ENCODE measurements at regions not wholly inside any gene's neighbourhood (a gene's known extent, or its start where the extent isn't known, plus 50 kb on each side); places are given as distances from the start of the nearest gene placed in this dataset.

DNA sequence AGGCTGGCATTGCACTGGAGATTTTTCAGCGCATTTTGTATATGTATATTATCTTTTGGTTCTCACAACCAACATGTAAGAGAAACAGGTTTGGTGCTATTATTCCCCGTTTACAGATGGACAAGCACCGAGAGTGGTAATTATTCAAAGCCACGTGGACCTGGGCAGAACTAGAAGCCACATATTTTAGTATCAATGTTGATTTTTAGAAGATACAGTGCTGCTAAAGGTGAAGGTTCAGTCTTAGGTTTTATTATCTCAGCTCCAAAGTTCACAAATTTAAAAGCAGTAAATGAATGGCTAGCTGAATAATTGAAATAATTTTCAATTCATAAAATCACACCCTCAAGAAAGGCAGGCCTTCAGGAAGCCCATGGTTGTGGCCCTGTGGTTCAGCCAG, 400.6 kb upstream of the ID2 start:
- no peak overlapping the region for H3K4me3 Mint-ChIP-seq (ENCODE audit: unreplicated experiment)
- Histone ChIP-seq H3K4me3 (ENCODE audit: low read depth, low read length) (no peak overlapping the region), H3K36me3 (ENCODE audit: control insufficient read depth, insufficient read depth, low read length) (no peaks in the 10 kb centered on the region), H3K27me3 (replicated peaks; ENCODE audit: control insufficient read depth, insufficient read depth, low read length) (no peaks in the 10 kb centered on the region; the same call in 1 of the 2 replicates), H3K4me1 (0 out of 2 replicates have a peak, but pooled peaks cover 3% of the 10 kb centered on the region), H3K9me3 (no peaks in the 10 kb centered on the region)
- ChIA-PET CTCF (interaction anchor here (0.6 kb wide), 1 partner anchor 162 kb away, joined by 5 read pairs; no protein-coding TSS in a partner anchor), POLR2A (no interaction called here)
- DNase-seq, result no peak
- H3K27ac Mint-ChIP-seq (ENCODE audit: unreplicated experiment), result no peak overlapping the region
- H3K4me1 Mint-ChIP-seq (ENCODE audit: low read depth, unreplicated experiment), result peaks cover 7% of the 10 kb centered on the region
- H3K27me3 Mint-ChIP-seq (ENCODE audit: insufficient read depth, unreplicated experiment), result no peaks in the 10 kb centered on the region
- no peaks in the 10 kb centered on the region for H3K9me3 Mint-ChIP-seq (ENCODE audit: unreplicated experiment)
- no TSS peak for BruUV-seq (replicated peaks)
- intact Hi-C loops (cut with micrococcal nuclease; ENCODE audit: unreplicated experiment), result loop anchor here (10.0 kb wide), 1 partner anchor 404 kb away; the partner anchor contains the start of gene ID2
- no peaks in the 10 kb centered on the region for H3K36me3 Mint-ChIP-seq (ENCODE audit: insufficient read depth, unreplicated experiment)
- no peak for TF ChIP-seq CTCF (IDR thresholded peaks at IDR 0.05; ENCODE audit: insufficient read depth in 1 of 2, low read depth in 1 of 2, low read length in 1 of 2, severe bottlenecking in 1 of 2, unreplicated experiment in 1 of 2)

DNA sequence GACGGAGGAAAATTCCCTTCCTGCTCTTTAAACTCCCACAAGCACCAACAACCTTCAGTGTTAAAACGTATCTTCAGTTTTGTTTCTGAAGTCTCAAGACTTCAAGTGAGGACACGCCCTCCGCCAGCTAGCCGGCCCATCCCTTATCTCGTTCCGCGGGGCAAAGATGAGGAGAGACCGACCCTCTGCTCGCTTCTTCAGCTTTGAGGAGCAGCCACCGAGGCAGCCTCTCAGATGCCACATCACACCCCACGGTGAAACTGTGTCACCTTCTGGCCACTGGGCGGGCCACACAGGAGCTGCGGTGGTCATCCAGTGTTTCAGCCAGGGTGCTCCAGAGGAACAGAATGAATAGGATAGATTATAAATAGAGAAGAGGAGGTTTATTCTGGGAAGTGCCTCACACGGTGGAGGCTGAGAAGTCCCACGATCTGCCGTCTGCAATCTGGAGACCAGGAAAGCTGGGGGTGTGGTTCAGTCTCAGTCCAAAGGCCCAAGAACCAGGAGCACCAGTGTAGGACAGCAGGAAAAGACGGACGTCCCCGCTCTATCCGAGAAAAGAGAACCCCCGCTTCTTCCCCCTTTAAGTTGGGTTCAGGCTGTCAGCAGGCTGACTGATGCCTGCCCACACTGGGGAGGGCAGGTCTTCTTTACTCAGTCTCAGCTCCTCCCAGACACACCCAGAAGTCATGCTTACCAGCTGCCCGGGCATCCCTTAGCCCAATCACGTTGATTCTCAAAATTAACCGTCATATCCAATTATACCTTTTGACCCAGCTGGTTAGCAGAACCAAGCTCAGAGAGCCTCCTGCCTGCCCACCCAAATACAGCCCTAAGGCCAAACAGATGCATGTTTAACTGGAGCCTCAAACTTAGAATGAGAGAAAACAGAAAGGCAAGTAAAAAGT, 399.7 kb upstream of the ID2 start:
- H3K9me3 ChIP-seq, result no peaks in the 10 kb centered on the region
- H3K36me3 ChIP-seq (ENCODE audit: control insufficient read depth, insufficient read depth, low read length), result no peaks in the 10 kb centered on the region
- POLR2A ChIA-PET, result no interaction called here
- DNase-seq, result no peak
- Mint-ChIP-seq H3K4me1 (ENCODE audit: low read depth, unreplicated experiment) (peaks cover 7% of the 10 kb centered on the region), H3K9me3 (ENCODE audit: unreplicated experiment) (no peaks in the 10 kb centered on the region), H3K27me3 (ENCODE audit: insufficient read depth, unreplicated experiment) (no peaks in the 10 kb centered on the region), H3K4me3 (ENCODE audit: unreplicated experiment) (no peak overlapping the region), H3K27ac (ENCODE audit: unreplicated experiment) (no peak overlapping the region), H3K36me3 (ENCODE audit: insufficient read depth, unreplicated experiment) (no peaks in the 10 kb centered on the region)
- H3K4me3 ChIP-seq (ENCODE audit: low read depth, low read length), result no peak overlapping the region
- no peaks in the 10 kb centered on the region; the same call in 1 of the 2 replicates for H3K27me3 ChIP-seq (replicated peaks; ENCODE audit: control insufficient read depth, insufficient read depth, low read length)
- no TSS peak for BruUV-seq (replicated peaks)
- CTCF ChIA-PET, result no interaction called here
- TF ChIP-seq CTCF (IDR thresholded peaks at IDR 0.05; ENCODE audit: insufficient read depth in 1 of 2, low read depth in 1 of 2, low read length in 1 of 2, severe bottlenecking in 1 of 2, unreplicated experiment in 1 of 2), result no peak
- H3K4me1 ChIP-seq, result 0 out of 2 replicates have a peak, but pooled peaks cover 3% of the 10 kb centered on the region
- intact Hi-C loops (cut with micrococcal nuclease; ENCODE audit: unreplicated experiment), result loop anchor here (10.0 kb wide), 1 partner anchor 403 kb away; the partner anchor contains the start of gene ID2

- Histone ChIP-seq H3K36me3 (ENCODE audit: control insufficient read depth, insufficient read depth, low read length) (no peaks in the 10 kb centered on the region), H3K4me1 (0 out of 2 replicates have a peak, but pooled peaks cover 3% of the 10 kb centered on the region), H3K4me3 (ENCODE audit: low read depth, low read length) (no peak overlapping the region), H3K9me3 (no peaks in the 10 kb centered on the region), H3K27me3 (replicated peaks; ENCODE audit: control insufficient read depth, insufficient read depth, low read length) (no peaks in the 10 kb centered on the region; the same call in 1 of the 2 replicates)
- Mint-ChIP-seq H3K27me3 (ENCODE audit: insufficient read depth, unreplicated experiment) (no peaks in the 10 kb centered on the region), H3K36me3 (ENCODE audit: insufficient read depth, unreplicated experiment) (no peaks in the 10 kb centered on the region), H3K4me3 (ENCODE audit: unreplicated experiment) (no peak overlapping the region), H3K27ac (ENCODE audit: unreplicated experiment) (no peak overlapping the region), H3K4me1 (ENCODE audit: low read depth, unreplicated experiment) (peaks cover 7% of the 10 kb centered on the region), H3K9me3 (ENCODE audit: unreplicated experiment) (no peaks in the 10 kb centered on the region)
- intact Hi-C loops (cut with micrococcal nuclease; ENCODE audit: unreplicated experiment), result loop anchor here (10.0 kb wide), 1 partner anchor 402 kb away; the partner anchor contains the start of gene ID2
- POLR2A ChIA-PET, result no interaction called here
- CTCF ChIA-PET, result no interaction called here
- BruUV-seq (replicated peaks), result no TSS peak
- no peak for DNase-seq
- no peak for TF ChIP-seq CTCF (IDR thresholded peaks at IDR 0.05; ENCODE audit: insufficient read depth in 1 of 2, low read depth in 1 of 2, low read length in 1 of 2, severe bottlenecking in 1 of 2, unreplicated experiment in 1 of 2)
Observed at GRCh38 chr2:8282858-8283252, 399.0 kb upstream of the ID2 start.

Data from Caco-2 (cell line).